Astrocyte of the cerebellum (primary cell): ENCODE measurements at regions not wholly inside any gene's neighbourhood (a gene's known extent, or its start where the extent isn't known, plus 50 kb on each side); places are given as distances from the start of the nearest gene placed in this dataset.

Experiments
- DNase-seq: peaks from one replicate; pipeline ENCODE4 v3.0.0-alpha.2; 2011; ENCODE audit warnings: low read depth
- H3K4me3 ChIP-seq: 2 replicates; pipeline ENCODE4 v1.5.1; 2011; ENCODE audit warnings: mild to moderate bottlenecking, low read depth, low read length, moderate library complexity
- CTCF ChIP-seq: IDR thresholded peaks from 2 replicates; pipeline ENCODE4 v1.5.1; 2012; ENCODE audit warnings: low read length, low read depth, moderate library complexity, mild to moderate bottlenecking; ENCODE audit errors: missing control alignments
- in situ Hi-C: cut with HindIII; loops from 2 replicates; pipeline ENCODE4 v1.10.0; 2017; ENCODE audit warnings: low sequenced_read_pairs

GRCh38 chr1:116259663-116260062 lies 113.4 kb upstream of the ATP1A1 start:
- no peak for DNase-seq
- no peak overlapping the region for H3K4me3 ChIP-seq
- no peak for TF ChIP-seq CTCF
- in situ Hi-C loops = no loop called here

GRCh38 chr1:116260115-116260514 lies 112.9 kb upstream of the ATP1A1 start:
- DNase-seq = no peak
- in situ Hi-C loops = no loop called here

GRCh38 chr1:116260621-116261020 lies 112.4 kb upstream of the ATP1A1 start:
- DNase-seq = no peak
- no peak overlapping the region for H3K4me3 ChIP-seq
- TF ChIP-seq CTCF = no peak
- in situ Hi-C loops = no loop called here

More at GRCh38 chr1:116260115-116260514, 112.9 kb upstream of the ATP1A1 start:
- no peak for TF ChIP-seq CTCF
- no peak overlapping the region for H3K4me3 ChIP-seq

GRCh38 chr1:116261227-116261626 lies 111.8 kb upstream of the ATP1A1 start:
- no peak overlapping the region for H3K4me3 ChIP-seq
- in situ Hi-C loops = no loop called here
- no peak for DNase-seq
- no peak for TF ChIP-seq CTCF

- no peak for TF ChIP-seq CTCF
- in situ Hi-C loops = no loop called here
- H3K4me3 ChIP-seq = no peak overlapping the region
- no peak for DNase-seq
Measured at GRCh38 chr1:116262207-116262994, 110.6 kb upstream of the ATP1A1 start.

GRCh38 chr1:116262995-116263385 lies 110.1 kb upstream of the ATP1A1 start:
- DNase-seq = no peak
- in situ Hi-C loops = no loop called here
- TF ChIP-seq CTCF = no peak
- H3K4me3 ChIP-seq = no peak overlapping the region
